Testis (tissue), 2 donors: ENCODE measurements at regions not wholly inside any gene's neighbourhood (a gene's known extent, or its start where the extent isn't known, plus 50 kb on each side); places are given as distances from the start of the nearest gene placed in this dataset.

Source experiments
- POLR2A ChIP-seq: fragments of 450-650 bp; IDR thresholded peaks from one replicate; pipeline ENCODE4 v1.6.1; 2017; ENCODE audit warnings: antibody characterized with exemption, mild to moderate bottlenecking, moderate library complexity
- TF ChIP-seq, protein P1 (sequence below), 3 experiments: fragments of 450-650 bp in 2 of 3; fragments of 200-600 bp in 1 of 3; sonication (generic) in 1 of 3; IDR thresholded peaks; one replicate each; pipeline ENCODE4 v1.5.1; 2016 to 2019; ENCODE audit warnings: antibody characterized with exemption in 3 of 3, mild to moderate bottlenecking in 2 of 3, moderate library complexity in 1 of 3

DNA sequence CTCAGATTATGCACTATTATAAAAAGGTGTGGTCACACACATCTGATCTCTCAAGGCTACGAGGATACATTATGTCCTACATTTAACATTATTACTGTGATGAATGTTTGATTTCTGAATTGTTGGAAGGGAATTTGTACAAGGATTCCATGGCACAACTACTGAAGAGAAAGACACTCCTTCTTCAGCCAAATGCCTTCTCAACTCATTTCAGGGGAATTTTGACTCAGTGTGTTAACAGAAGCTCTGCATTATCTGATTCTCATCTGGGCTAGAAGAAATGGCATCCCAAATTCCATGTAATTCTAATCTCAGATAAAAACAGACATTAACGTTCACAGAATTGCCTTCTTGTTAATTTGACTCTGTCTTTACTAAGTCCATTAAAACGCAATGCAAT, 477.7 kb downstream of the PDGFC start:
- TF ChIP-seq, protein P1, sequence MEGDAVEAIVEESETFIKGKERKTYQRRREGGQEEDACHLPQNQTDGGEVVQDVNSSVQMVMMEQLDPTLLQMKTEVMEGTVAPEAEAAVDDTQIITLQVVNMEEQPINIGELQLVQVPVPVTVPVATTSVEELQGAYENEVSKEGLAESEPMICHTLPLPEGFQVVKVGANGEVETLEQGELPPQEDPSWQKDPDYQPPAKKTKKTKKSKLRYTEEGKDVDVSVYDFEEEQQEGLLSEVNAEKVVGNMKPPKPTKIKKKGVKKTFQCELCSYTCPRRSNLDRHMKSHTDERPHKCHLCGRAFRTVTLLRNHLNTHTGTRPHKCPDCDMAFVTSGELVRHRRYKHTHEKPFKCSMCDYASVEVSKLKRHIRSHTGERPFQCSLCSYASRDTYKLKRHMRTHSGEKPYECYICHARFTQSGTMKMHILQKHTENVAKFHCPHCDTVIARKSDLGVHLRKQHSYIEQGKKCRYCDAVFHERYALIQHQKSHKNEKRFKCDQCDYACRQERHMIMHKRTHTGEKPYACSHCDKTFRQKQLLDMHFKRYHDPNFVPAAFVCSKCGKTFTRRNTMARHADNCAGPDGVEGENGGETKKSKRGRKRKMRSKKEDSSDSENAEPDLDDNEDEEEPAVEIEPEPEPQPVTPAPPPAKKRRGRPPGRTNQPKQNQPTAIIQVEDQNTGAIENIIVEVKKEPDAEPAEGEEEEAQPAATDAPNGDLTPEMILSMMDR (IDR thresholded peaks at IDR 0.05): no peak
- TF ChIP-seq POLR2A: no peak
